Gastroesophageal sphincter (tissue), 4 donors: ENCODE measurements at regions not wholly inside any gene's neighbourhood (a gene's known extent, or its start where the extent isn't known, plus 50 kb on each side); places are given as distances from the start of the nearest gene placed in this dataset.

ENCODE experiments used
- ATAC-seq: fragments of 150-250 bp; one replicate; pipeline ENCODE4 v1.9.1; 2016; ENCODE audit warnings: mild to moderate bottlenecking, moderate library complexity
- H3K27ac ChIP-seq, 4 donors: fragments of 200-600 bp; sonication (generic) in 3 of 4; 1 replicate in 3 of 4; 2 replicates in 1 of 4; pipeline ENCODE4 v1.5.1; 2016 to 2019
- H3K27me3 ChIP-seq: fragments of 200-600 bp; sonication (generic); one replicate; pipeline ENCODE4 v1.5.1; 2019
- H3K36me3 ChIP-seq, 2 donors: fragments of 200-600 bp; sonication (generic); one replicate each; pipeline ENCODE4 v1.5.1; 2019; ENCODE audit warnings: control low read depth in 1 of 2
- H3K4me1 ChIP-seq, 3 donors: fragments of 200-600 bp; sonication (generic); 1 replicate in 2 of 3; 2 replicates in 1 of 3; pipeline ENCODE4 v1.5.1; 2016 to 2019; ENCODE audit warnings: control low read depth in 2 of 3
- H3K4me3 ChIP-seq, 2 donors: fragments of 200-600 bp; sonication (generic); one replicate each; pipeline ENCODE4 v1.5.1; 2019; ENCODE audit warnings: mild to moderate bottlenecking in 1 of 2, moderate library complexity in 1 of 2
- H3K9me3 ChIP-seq, 3 donors: fragments of 200-600 bp; sonication (generic); one replicate each; pipeline ENCODE4 v1.5.1; 2017 to 2019; ENCODE audit warnings: control low read depth in 2 of 3
- EP300 ChIP-seq: sonication (generic); formaldehyde crosslinking; IDR thresholded peaks from one replicate; pipeline ENCODE4 v1.6.1; 2017; ENCODE audit warnings: antibody characterized with exemption, mild to moderate bottlenecking
- POLR2A ChIP-seq, 2 donors: fragments of 450-650 bp; IDR thresholded peaks; one replicate each; pipeline ENCODE4 v1.6.1; 2017; ENCODE audit warnings: antibody characterized with exemption in 2 of 2, mild to moderate bottlenecking in 2 of 2, moderate library complexity in 1 of 2
- POLR2AphosphoS5 ChIP-seq: sonication (generic); formaldehyde crosslinking; IDR thresholded peaks from one replicate; pipeline ENCODE4 v1.6.1; 2017; ENCODE audit warnings: antibody characterized with exemption
- WGBS, 2 donors: methylation state at CpG; one replicate each; pipeline ENCODE4 v1.1.5; 2018; ENCODE audit warnings: low coverage in 1 of 2; 5-methylcytosine and 5-hydroxymethylcytosine counted together
- TF ChIP-seq, protein P1 (sequence below), 4 experiments: fragments of 200-600 bp in 2 of 4; fragments of 450-650 bp in 2 of 4; sonication (generic) in 1 of 4; IDR thresholded peaks; one replicate each; pipeline ENCODE4 v1.5.1; 2017 to 2019; ENCODE audit warnings: antibody characterized with exemption in 4 of 4, mild to moderate bottlenecking in 2 of 4, moderate library complexity in 2 of 4

DNA sequence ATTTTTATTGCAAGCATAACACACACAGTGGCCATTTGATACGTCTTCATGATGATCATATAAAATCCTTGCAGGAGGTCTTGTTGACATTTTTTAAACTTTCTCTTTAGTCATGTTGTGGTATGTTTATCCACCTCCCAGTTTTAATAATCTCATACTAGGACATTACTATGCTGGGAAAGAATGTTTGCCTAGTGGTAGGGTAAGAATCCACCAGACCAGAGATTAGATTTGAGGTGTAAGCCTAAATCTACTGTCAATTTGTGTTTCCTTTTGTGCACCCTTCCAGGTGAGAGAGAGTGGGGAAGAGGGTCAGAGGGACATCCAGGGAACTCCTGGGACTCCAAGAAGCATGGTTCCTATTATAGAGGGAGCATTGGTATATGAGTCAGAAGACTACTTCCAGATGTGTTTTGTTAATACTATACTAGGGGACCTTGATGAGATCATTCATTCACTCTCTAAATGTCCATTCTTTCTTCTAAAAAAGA, 298.3 kb upstream of the SASH1 start:
- no peak for ATAC-seq
- TF ChIP-seq EP300 (no peak), POLR2AphosphoS5 (no peak), POLR2A (IDR thresholded peaks at IDR 0.05) (no peak)
- TF ChIP-seq, protein P1, sequence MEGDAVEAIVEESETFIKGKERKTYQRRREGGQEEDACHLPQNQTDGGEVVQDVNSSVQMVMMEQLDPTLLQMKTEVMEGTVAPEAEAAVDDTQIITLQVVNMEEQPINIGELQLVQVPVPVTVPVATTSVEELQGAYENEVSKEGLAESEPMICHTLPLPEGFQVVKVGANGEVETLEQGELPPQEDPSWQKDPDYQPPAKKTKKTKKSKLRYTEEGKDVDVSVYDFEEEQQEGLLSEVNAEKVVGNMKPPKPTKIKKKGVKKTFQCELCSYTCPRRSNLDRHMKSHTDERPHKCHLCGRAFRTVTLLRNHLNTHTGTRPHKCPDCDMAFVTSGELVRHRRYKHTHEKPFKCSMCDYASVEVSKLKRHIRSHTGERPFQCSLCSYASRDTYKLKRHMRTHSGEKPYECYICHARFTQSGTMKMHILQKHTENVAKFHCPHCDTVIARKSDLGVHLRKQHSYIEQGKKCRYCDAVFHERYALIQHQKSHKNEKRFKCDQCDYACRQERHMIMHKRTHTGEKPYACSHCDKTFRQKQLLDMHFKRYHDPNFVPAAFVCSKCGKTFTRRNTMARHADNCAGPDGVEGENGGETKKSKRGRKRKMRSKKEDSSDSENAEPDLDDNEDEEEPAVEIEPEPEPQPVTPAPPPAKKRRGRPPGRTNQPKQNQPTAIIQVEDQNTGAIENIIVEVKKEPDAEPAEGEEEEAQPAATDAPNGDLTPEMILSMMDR (IDR thresholded peaks at IDR 0.05): no peak
- Histone ChIP-seq H3K36me3 (no peaks in the 10 kb centered on the region), H3K4me3 (no peak overlapping the region), H3K27ac (no peak overlapping the region), H3K9me3 (peaks cover 0 to 8% (median 0%) of the 10 kb centered on the region in 3 donors), H3K27me3 (no peaks in the 10 kb centered on the region), H3K4me1 (no peaks in the 10 kb centered on the region)
- 67 to 86% methylated on average over 1 of the region's 1 CpG for WGBS, 2 donors

DNA sequence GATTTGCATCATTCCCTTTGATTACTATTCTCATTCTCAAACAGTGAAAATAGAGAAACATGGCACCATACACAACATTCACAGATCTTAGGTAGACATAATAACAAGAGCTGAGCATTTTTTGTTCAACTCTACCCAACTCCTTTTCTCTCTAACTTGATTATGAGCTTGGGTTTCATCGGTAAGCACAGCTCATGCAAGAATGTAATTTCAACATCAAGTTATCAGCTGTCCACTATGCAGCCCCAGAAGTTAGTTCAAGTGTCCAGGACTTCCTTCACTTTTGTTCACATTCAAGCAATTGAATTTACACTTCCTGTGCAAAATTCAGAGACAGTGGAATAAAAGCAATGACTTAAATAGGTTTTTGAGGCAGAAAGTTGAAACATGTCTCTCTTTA, 297.7 kb upstream of the SASH1 start:
- Histone ChIP-seq H3K4me1 (no peaks in the 10 kb centered on the region), H3K9me3 (peaks cover 0 to 8% (median 0%) of the 10 kb centered on the region in 3 donors), H3K4me3 (no peak overlapping the region), H3K27ac (no peak overlapping the region), H3K27me3 (no peaks in the 10 kb centered on the region), H3K36me3 (no peaks in the 10 kb centered on the region)
- WGBS, 2 donors: 33 to 71% methylated on average over 1 of the region's 1 CpG
- ATAC-seq: no peak
- no peak for TF ChIP-seq POLR2A (IDR thresholded peaks at IDR 0.05)
- TF ChIP-seq, protein P1 (IDR thresholded peaks at IDR 0.05): no peak
- TF ChIP-seq POLR2AphosphoS5: no peak
- TF ChIP-seq EP300: no peak

DNA sequence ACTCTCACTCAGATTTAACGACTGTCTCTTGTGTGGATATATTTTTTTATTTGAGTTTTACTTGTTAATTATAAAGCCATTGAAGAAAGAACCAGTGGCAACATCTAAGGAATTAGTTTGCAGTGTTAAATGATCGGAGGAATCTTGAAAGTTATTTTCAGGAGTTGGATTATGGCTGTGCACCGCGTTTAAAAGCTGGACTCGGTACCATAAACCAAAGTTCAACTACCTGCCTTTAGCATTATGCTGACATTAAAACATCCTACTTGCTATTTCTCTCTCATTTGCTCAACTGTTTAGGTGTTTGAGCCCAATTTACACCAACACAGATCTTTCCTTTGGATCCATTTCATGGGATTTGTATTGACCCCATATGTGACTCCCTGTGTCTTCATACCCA, 289.4 kb upstream of the SASH1 start:
- Histone ChIP-seq H3K4me3 (no peak overlapping the region), H3K36me3 (no peaks in the 10 kb centered on the region), H3K27ac (no peak overlapping the region), H3K4me1 (no peaks in the 10 kb centered on the region), H3K9me3 (peaks cover 0 to 6% (median 0%) of the 10 kb centered on the region in 3 donors), H3K27me3 (no peaks in the 10 kb centered on the region)
- TF ChIP-seq, protein P1 (IDR thresholded peaks at IDR 0.05): no peak
- TF ChIP-seq EP300 (no peak), POLR2A (IDR thresholded peaks at IDR 0.05) (no peak), POLR2AphosphoS5 (no peak)
- 97 to 100% methylated on average over 5 of the region's 5 CpGs for WGBS, 2 donors
- ATAC-seq: no peak

DNA sequence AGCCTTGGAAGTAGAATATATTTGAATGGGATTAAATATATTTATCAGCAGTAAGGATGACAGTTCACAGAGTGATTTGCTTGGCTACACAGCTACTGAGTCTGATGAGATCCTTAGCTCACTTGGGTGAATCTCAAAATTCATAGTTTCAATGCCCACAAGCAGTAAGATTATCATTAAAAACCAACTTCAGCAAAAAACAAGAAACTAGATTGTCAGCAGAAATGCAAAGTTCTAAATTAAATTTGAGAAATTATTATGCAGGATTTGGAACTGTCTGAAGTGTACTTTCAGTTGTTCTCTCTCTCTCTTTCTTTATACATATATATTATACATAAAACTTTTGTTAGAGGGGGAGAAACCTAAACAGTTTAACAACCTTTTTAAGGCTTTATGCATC, 288.8 kb upstream of the SASH1 start:
- Histone ChIP-seq H3K9me3 (peaks cover 0 to 7% (median 0%) of the 10 kb centered on the region in 3 donors), H3K4me1 (no peaks in the 10 kb centered on the region), H3K27ac (no peak overlapping the region), H3K27me3 (no peaks in the 10 kb centered on the region), H3K36me3 (no peaks in the 10 kb centered on the region), H3K4me3 (no peak overlapping the region)
- ATAC-seq: no peak
- TF ChIP-seq, protein P1 (IDR thresholded peaks at IDR 0.05): no peak
- TF ChIP-seq POLR2AphosphoS5: no peak
- TF ChIP-seq POLR2A (IDR thresholded peaks at IDR 0.05): no peak
- no peak for TF ChIP-seq EP300

DNA sequence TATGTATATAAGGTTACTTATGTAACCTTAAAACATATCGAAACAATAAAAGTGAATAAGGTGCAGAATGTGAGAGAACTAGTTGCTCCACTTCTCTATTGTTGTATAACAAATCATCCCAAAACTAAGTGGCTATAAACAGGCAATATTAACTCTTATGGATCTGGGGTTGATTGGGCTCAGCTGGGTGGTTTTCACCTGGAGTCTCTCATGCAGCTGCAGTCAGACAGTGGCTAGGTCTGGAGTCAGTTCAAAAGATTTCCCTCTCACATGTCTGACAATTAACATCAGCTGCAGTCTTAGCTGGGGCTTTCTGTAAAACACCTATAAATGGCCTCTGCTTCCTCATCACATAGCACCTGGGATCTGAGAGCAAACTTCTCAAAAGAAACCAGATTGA, 288.4 kb upstream of the SASH1 start:
- no peak for TF ChIP-seq POLR2A (IDR thresholded peaks at IDR 0.05)
- TF ChIP-seq POLR2AphosphoS5: no peak
- no peak for TF ChIP-seq EP300
- TF ChIP-seq, protein P1 (IDR thresholded peaks at IDR 0.05): no peak
- H3K4me3 ChIP-seq: no peak overlapping the region
- H3K36me3 ChIP-seq: no peaks in the 10 kb centered on the region
- H3K4me1 ChIP-seq: no peaks in the 10 kb centered on the region
- 0 to 100% methylated on average over 1 of the region's 1 CpG for WGBS, 2 donors
- H3K27ac ChIP-seq: no peak overlapping the region
- no peak for ATAC-seq
- peaks cover 0 to 11% (median 0%) of the 10 kb centered on the region in 3 donors for H3K9me3 ChIP-seq
- no peaks in the 10 kb centered on the region for H3K27me3 ChIP-seq
